Lung (tissue), 11 donors: ENCODE measurements at regions not wholly inside any gene's neighbourhood (a gene's known extent, or its start where the extent isn't known, plus 50 kb on each side); places are given as distances from the start of the nearest gene placed in this dataset.

ENCODE experiments used
- ATAC-seq: fragments of 200-7000 bp; cut with Tn5 transposase; one replicate; pipeline ENCODE4 v1.9.1; 2020; ENCODE audit warnings: moderate number of reproducible peaks; ENCODE audit not compliant: insufficient read depth, low FRiP score
- DNase-seq, 3 donors: peaks; one replicate each; pipeline ENCODE4 v3.0.0-alpha.2; 2013 to 2017
- H3K27ac ChIP-seq, 2 donors: one replicate each; pipeline ENCODE4 v1.5.1; 2013; ENCODE audit warnings: mild to moderate bottlenecking in 2 of 2, moderate library complexity in 2 of 2, control low read depth in 1 of 2, inconsistent platforms in 1 of 2, low read depth in 1 of 2, low read length in 1 of 2
- H3K27me3 ChIP-seq, 3 donors: one replicate each; pipeline ENCODE4 v1.5.1; 2013; ENCODE audit warnings: low read length in 2 of 3; ENCODE audit not compliant: control insufficient read depth in 3 of 3, insufficient read depth in 3 of 3
- H3K36me3 ChIP-seq, 4 donors: one replicate each; pipeline ENCODE4 v1.5.1; 2013; ENCODE audit warnings: low read length in 4 of 4, mild to moderate bottlenecking in 1 of 4, moderate library complexity in 1 of 4; ENCODE audit not compliant: control insufficient read depth in 4 of 4, insufficient read depth in 4 of 4
- H3K4me1 ChIP-seq, 5 donors: one replicate each; pipeline ENCODE4 v1.5.1; 2013; ENCODE audit warnings: low read length in 5 of 5, mild to moderate bottlenecking in 2 of 5, moderate library complexity in 1 of 5; ENCODE audit not compliant: control insufficient read depth in 5 of 5, insufficient read depth in 5 of 5
- H3K4me3 ChIP-seq: one replicate; pipeline ENCODE4 v1.5.1; 2013; ENCODE audit warnings: mild to moderate bottlenecking, control low read depth, moderate library complexity
- H3K9ac ChIP-seq, 2 donors: one replicate each; pipeline ENCODE4 v1.5.1; 2013; ENCODE audit warnings: low read length in 2 of 2, control low read depth in 1 of 2; ENCODE audit not compliant: insufficient read depth in 1 of 2
- H3K9me3 ChIP-seq, 4 donors: one replicate each; pipeline ENCODE4 v1.5.1; 2013; ENCODE audit warnings: low read length in 3 of 4, mild to moderate bottlenecking in 1 of 4, moderate library complexity in 1 of 4; ENCODE audit not compliant: control insufficient read depth in 4 of 4, insufficient read depth in 3 of 4
- CTCF ChIP-seq: IDR thresholded peaks from 2 replicates; pipeline ENCODE4 v1.5.1; 2012; ENCODE audit warnings: mild to moderate bottlenecking; ENCODE audit errors: control extremely low read depth, extremely low read depth
- WGBS, 2 donors: extraction: QIAGEN DNeasy Blood & Tissue Kit; methylation state at CpG; one replicate each; pipeline ENCODE4 v1.1.7; 2013; 5-methylcytosine and 5-hydroxymethylcytosine counted together
- donor health status: control.
- donor health status: control.
- donor health status: Bipolar disorder and iron deficiency.
- donor health status: healthy.
- donor health status: DM: yes; HTN: yes; CAD: no.

- no peak for DNase-seq
- H3K4me1 ChIP-seq = peaks cover 0 to 2% (median 0%) of the 10 kb centered on the region in 5 donors
- 69 to 81% methylated on average over 4 of the region's 4 CpGs for WGBS, 2 donors
- TF ChIP-seq CTCF = no peak
- H3K27me3 ChIP-seq = no peaks in the 10 kb centered on the region
- H3K9me3 ChIP-seq = no peaks in the 10 kb centered on the region
- ATAC-seq = no peak
- no peak overlapping the region for H3K27ac ChIP-seq
- no peaks in the 10 kb centered on the region for H3K36me3 ChIP-seq
- no peak overlapping the region for H3K9ac ChIP-seq
- no peak overlapping the region for H3K4me3 ChIP-seq
Measured at GRCh38 chr3:148455098-148455497, 242.6 kb upstream of the AGTR1 start.

- Histone ChIP-seq H3K4me1 (no peaks in the 10 kb centered on the region), H3K4me3 (no peak overlapping the region), H3K9ac (no peak overlapping the region), H3K27me3 (no peaks in the 10 kb centered on the region), H3K36me3 (no peaks in the 10 kb centered on the region), H3K9me3 (no peaks in the 10 kb centered on the region), H3K27ac (no peak overlapping the region)
- ATAC-seq = no peak
- DNase-seq = no peak
- 73 to 84% methylated on average over 1 of the region's 1 CpG for WGBS, 2 donors
- no peak for TF ChIP-seq CTCF
Measured at GRCh38 chr3:148457886-148458285, 239.8 kb upstream of the AGTR1 start.

- ATAC-seq (no peak), DNase-seq (no peak)
- H3K9ac ChIP-seq = no peak overlapping the region
- WGBS, 2 donors = 86 to 88% methylated on average over 1 of the region's 1 CpG
- H3K9me3 ChIP-seq = no peaks in the 10 kb centered on the region
- H3K27ac ChIP-seq = no peak overlapping the region
- no peak for TF ChIP-seq CTCF
- no peaks in the 10 kb centered on the region for H3K27me3 ChIP-seq
- H3K36me3 ChIP-seq = no peaks in the 10 kb centered on the region
- no peak overlapping the region for H3K4me3 ChIP-seq
- no peaks in the 10 kb centered on the region for H3K4me1 ChIP-seq
Measured at GRCh38 chr3:148459931-148460513, 237.7 kb upstream of the AGTR1 start.

GRCh38 chr3:148460686-148461085 is 237.0 kb upstream of the AGTR1 start:
- H3K9ac ChIP-seq = no peak overlapping the region
- 91 to 93% methylated on average over 3 of the region's 3 CpGs for WGBS, 2 donors
- H3K27me3 ChIP-seq = no peaks in the 10 kb centered on the region
- no peak for DNase-seq
- H3K36me3 ChIP-seq = no peaks in the 10 kb centered on the region
- H3K27ac ChIP-seq = no peak overlapping the region
- H3K4me1 ChIP-seq = no peaks in the 10 kb centered on the region
- no peak overlapping the region for H3K4me3 ChIP-seq
- no peaks in the 10 kb centered on the region for H3K9me3 ChIP-seq
- no peak for TF ChIP-seq CTCF
- no peak for ATAC-seq
